ENCODE measurements at regions not wholly inside any gene's neighbourhood (a gene's known extent, or its start where the extent isn't known, plus 50 kb on each side); places are given as distances from the start of the nearest gene placed in this dataset.

- TF ChIP-seq POLR2AphosphoS5 (IDR thresholded peaks at IDR 0.05) (no peak), CTCF (IDR thresholded peaks at IDR 0.05 in 8 of 11, conservative IDR thresholded peaks at IDR 0.05 in 3 of 11) (peak in 1 of 11 experiments; percentile 13), POLR2A (IDR thresholded peaks at IDR 0.05) (no peak)
Measured at GRCh38 chr3:17810759-17811158, 68.3 kb upstream of the TBC1D5 start.

GRCh38 chr3:17808994-17809393 lies 66.6 kb upstream of the TBC1D5 start:
- intact Hi-C loops (cut with DNase I; ENCODE audit: low total_unique reads), result no loop called here
- H3K27ac ChIP-seq, result no peak overlapping the region
- H3K9me3 ChIP-seq, result no peaks in the 10 kb centered on the region
- no peak overlapping the region for H3K4me3 ChIP-seq
- no peaks in the 10 kb centered on the region for H3K4me1 ChIP-seq
- TF ChIP-seq CTCF (IDR thresholded peaks at IDR 0.05 in 8 of 11, conservative IDR thresholded peaks at IDR 0.05 in 3 of 11), result no peak
- no peak for TF ChIP-seq POLR2AphosphoS5 (IDR thresholded peaks at IDR 0.05)
- TF ChIP-seq POLR2A (IDR thresholded peaks at IDR 0.05), result no peak
- H3K36me3 ChIP-seq, result no peaks in the 10 kb centered on the region
- no peak for DNase-seq
- H3K27me3 ChIP-seq (replicated peaks in 1 of 7), result no peaks in the 10 kb centered on the region

More at GRCh38 chr3:17810759-17811158, 68.3 kb upstream of the TBC1D5 start:
- Histone ChIP-seq H3K4me1 (no peaks in the 10 kb centered on the region), H3K27ac (no peak overlapping the region), H3K36me3 (no peaks in the 10 kb centered on the region), H3K27me3 (replicated peaks in 1 of 7) (no peaks in the 10 kb centered on the region), H3K4me3 (no peak overlapping the region), H3K9me3 (no peaks in the 10 kb centered on the region)
- intact Hi-C loops (cut with DNase I; ENCODE audit: low total_unique reads), result no loop called here
- DNase-seq, result no peak

- Histone ChIP-seq H3K4me3 (no peak overlapping the region), H3K27ac (no peak overlapping the region), H3K4me1 (peaks cover 0 to 5% (median 0%) of the 10 kb centered on the region in 6 donors), H3K27me3 (replicated peaks in 1 of 7) (no peaks in the 10 kb centered on the region), H3K36me3 (no peaks in the 10 kb centered on the region), H3K9me3 (no peaks in the 10 kb centered on the region)
- WGBS, 5 donors, result 82 to 97% (median 89%) methylated on average over 1 of the region's 1 CpG
- intact Hi-C loops (cut with DNase I; ENCODE audit: low total_unique reads), result no loop called here
- TF ChIP-seq CTCF (IDR thresholded peaks at IDR 0.05 in 8 of 11, conservative IDR thresholded peaks at IDR 0.05 in 3 of 11) (no peak), POLR2A (IDR thresholded peaks at IDR 0.05) (no peak), POLR2AphosphoS5 (IDR thresholded peaks at IDR 0.05) (no peak)
- DNase-seq, result no peak
Measured at GRCh38 chr3:17806876-17807275, 64.4 kb upstream of the TBC1D5 start.

GRCh38 chr3:17806201-17806600 lies 63.8 kb upstream of the TBC1D5 start:
- DNase-seq, result no peak
- no peak overlapping the region for H3K27ac ChIP-seq
- intact Hi-C loops (cut with DNase I; ENCODE audit: low total_unique reads), result no loop called here
- H3K36me3 ChIP-seq, result no peaks in the 10 kb centered on the region
- no peak for TF ChIP-seq POLR2A (IDR thresholded peaks at IDR 0.05)
- TF ChIP-seq CTCF (IDR thresholded peaks at IDR 0.05 in 8 of 11, conservative IDR thresholded peaks at IDR 0.05 in 3 of 11), result no peak
- TF ChIP-seq POLR2AphosphoS5 (IDR thresholded peaks at IDR 0.05), result no peak
- no peaks in the 10 kb centered on the region for H3K9me3 ChIP-seq
- peaks cover 0 to 5% (median 0%) of the 10 kb centered on the region in 6 donors for H3K4me1 ChIP-seq
- 73 to 82% (median 80%) methylated on average over 5 of the region's 5 CpGs for WGBS, 5 donors
- no peak overlapping the region for H3K4me3 ChIP-seq
- H3K27me3 ChIP-seq (replicated peaks in 1 of 7), result no peaks in the 10 kb centered on the region
